Endodermal cell (in vitro differentiated cells): ENCODE measurements at regions not wholly inside any gene's neighbourhood (a gene's known extent, or its start where the extent isn't known, plus 50 kb on each side); places are given as distances from the start of the nearest gene placed in this dataset.

Experiments
- DNase-seq: peaks from one replicate; pipeline ENCODE4 v3.0.0-alpha.2; 2017
- H3K27ac ChIP-seq: 2 replicates; pipeline ENCODE4 v1.5.1; 2013; ENCODE audit warnings: mild to moderate bottlenecking, low read depth, low read length, moderate library complexity
- H3K27me3 ChIP-seq: 2 replicates; pipeline ENCODE4 v1.6.1; 2013; ENCODE audit warnings: mild to moderate bottlenecking, low read length, moderate library complexity; ENCODE audit not compliant: insufficient read depth, control insufficient read depth, poor library complexity, severe bottlenecking
- H3K36me3 ChIP-seq: 2 replicates; pipeline ENCODE4 v1.7.0; 2013; ENCODE audit warnings: mild to moderate bottlenecking, low read length, moderate library complexity; ENCODE audit not compliant: control insufficient read depth, insufficient read depth
- H3K4me1 ChIP-seq: one replicate; pipeline ENCODE4 v1.7.0; 2013; ENCODE audit warnings: low read length; ENCODE audit not compliant: control insufficient read depth, insufficient read depth
- H3K4me3 ChIP-seq: 2 replicates; pipeline ENCODE4 v1.5.1; 2013; ENCODE audit warnings: mild to moderate bottlenecking, low read length, moderate library complexity
- H3K9ac ChIP-seq: 2 replicates; pipeline ENCODE4 v1.6.1; 2013; ENCODE audit warnings: mild to moderate bottlenecking, low read length, moderate library complexity; ENCODE audit not compliant: poor library complexity, severe bottlenecking; ENCODE audit errors: extremely low read depth
- H3K9me3 ChIP-seq: 2 replicates; pipeline ENCODE4 v1.6.1; 2013; ENCODE audit warnings: mild to moderate bottlenecking, low read length, moderate library complexity; ENCODE audit not compliant: control insufficient read depth
- H3K27ac Mint-ChIP-seq: 2 replicates; pipeline ENCODE4 v1.8.0; 2020; ENCODE audit warnings: mixed read lengths
- H3K27me3 Mint-ChIP-seq: 2 replicates; pipeline ENCODE4 v1.8.0; 2021; ENCODE audit warnings: mild to moderate bottlenecking, mixed read lengths; ENCODE audit not compliant: insufficient read depth
- H3K36me3 Mint-ChIP-seq: 2 replicates; pipeline ENCODE4 v1.8.0; 2020; ENCODE audit warnings: low read depth, mixed read lengths
- H3K4me1 Mint-ChIP-seq: 2 replicates; pipeline ENCODE4 v1.8.0; 2020; ENCODE audit warnings: mixed read lengths
- H3K4me3 Mint-ChIP-seq: 2 replicates; pipeline ENCODE4 v1.8.0; 2020; ENCODE audit warnings: mild to moderate bottlenecking, moderate library complexity, mixed read lengths
- H3K9me3 Mint-ChIP-seq: 2 replicates; pipeline ENCODE4 v1.8.0; 2020; ENCODE audit warnings: mild to moderate bottlenecking, mixed read lengths
- WGBS, 2 experiments: methylation state at CpG; one replicate each; pipeline versions ENCODE4 v1.1.5 to v1.1.7; 2013; ENCODE audit warnings: missing lambda C conversion rate in 2 of 2, mixed read lengths in 1 of 2; ENCODE audit not compliant: insufficient coverage in 1 of 2, insufficient read length in 1 of 2; 5-methylcytosine and 5-hydroxymethylcytosine counted together
- TF ChIP-seq, protein P1 (sequence below): fragments of 200-600 bp; sonication (generic); conservative IDR thresholded peaks from 2 replicates; pipeline ENCODE4 v1.5.0; 2021; ENCODE audit warnings: antibody characterized with exemption, mild to moderate bottlenecking

DNA sequence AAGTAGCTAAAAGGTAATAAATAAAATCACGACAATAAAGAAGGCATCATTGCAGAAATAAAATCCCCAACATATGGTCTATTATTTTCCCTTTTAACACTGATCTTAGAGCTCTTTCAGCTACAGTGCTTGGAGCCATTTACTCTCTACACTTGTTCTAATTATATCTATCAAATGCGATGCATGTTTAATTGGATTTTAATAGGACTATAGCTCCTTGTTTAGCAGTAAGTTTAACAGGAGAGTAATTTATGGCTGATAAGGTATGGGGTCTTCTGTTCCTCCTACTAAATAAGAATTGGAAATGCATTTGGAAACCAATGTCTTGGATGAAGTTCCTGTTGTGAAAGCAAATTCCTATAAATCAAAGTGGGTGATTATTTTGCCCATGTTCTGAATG is 304.2 kb upstream of the PTPRD start:
- H3K27me3 Mint-ChIP-seq, result peaks cover 9% of the 10 kb centered on the region
- H3K36me3 Mint-ChIP-seq, result no peaks in the 10 kb centered on the region
- peaks cover 8% of the 10 kb centered on the region for H3K4me1 Mint-ChIP-seq
- H3K4me3 Mint-ChIP-seq, result no peak overlapping the region
- 97 to 100% methylated on average over 1 to 2 of the region's 2 CpGs for WGBS, 2 experiments
- Histone ChIP-seq H3K4me1 (no peaks in the 10 kb centered on the region), H3K27me3 (peaks cover 30% of the 10 kb centered on the region), H3K4me3 (no peak overlapping the region), H3K9ac (no peak overlapping the region), H3K36me3 (no peaks in the 10 kb centered on the region), H3K9me3 (no peaks in the 10 kb centered on the region), H3K27ac (no peak overlapping the region)
- no peaks in the 10 kb centered on the region for H3K9me3 Mint-ChIP-seq
- no peak for DNase-seq
- H3K27ac Mint-ChIP-seq, result no peak overlapping the region
- TF ChIP-seq, protein P1, sequence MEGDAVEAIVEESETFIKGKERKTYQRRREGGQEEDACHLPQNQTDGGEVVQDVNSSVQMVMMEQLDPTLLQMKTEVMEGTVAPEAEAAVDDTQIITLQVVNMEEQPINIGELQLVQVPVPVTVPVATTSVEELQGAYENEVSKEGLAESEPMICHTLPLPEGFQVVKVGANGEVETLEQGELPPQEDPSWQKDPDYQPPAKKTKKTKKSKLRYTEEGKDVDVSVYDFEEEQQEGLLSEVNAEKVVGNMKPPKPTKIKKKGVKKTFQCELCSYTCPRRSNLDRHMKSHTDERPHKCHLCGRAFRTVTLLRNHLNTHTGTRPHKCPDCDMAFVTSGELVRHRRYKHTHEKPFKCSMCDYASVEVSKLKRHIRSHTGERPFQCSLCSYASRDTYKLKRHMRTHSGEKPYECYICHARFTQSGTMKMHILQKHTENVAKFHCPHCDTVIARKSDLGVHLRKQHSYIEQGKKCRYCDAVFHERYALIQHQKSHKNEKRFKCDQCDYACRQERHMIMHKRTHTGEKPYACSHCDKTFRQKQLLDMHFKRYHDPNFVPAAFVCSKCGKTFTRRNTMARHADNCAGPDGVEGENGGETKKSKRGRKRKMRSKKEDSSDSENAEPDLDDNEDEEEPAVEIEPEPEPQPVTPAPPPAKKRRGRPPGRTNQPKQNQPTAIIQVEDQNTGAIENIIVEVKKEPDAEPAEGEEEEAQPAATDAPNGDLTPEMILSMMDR, result no peak

DNA sequence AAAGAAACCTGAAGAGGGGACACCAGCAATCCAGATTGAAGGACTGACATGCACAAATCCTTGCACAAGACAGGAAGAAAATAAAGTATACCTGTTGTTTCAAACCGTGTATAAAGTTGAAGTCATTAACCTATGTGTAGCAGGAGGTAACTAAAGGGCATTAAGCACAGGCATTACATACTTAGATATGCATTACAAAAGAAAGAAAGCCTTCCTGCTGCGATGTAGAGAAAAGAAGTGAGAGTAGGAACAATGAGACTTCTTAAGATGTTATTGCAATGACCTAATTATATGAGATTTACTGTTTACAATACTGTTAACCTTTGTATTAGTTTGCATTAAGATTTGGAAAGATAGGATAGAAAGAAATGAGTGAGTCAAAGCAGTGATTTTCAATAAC is 308.9 kb upstream of the PTPRD start:
- Mint-ChIP-seq H3K36me3 (no peaks in the 10 kb centered on the region), H3K4me3 (no peak overlapping the region), H3K4me1 (peaks cover 5% of the 10 kb centered on the region), H3K27me3 (peaks cover 27% of the 10 kb centered on the region), H3K27ac (peak overlapping the region; percentile 7), H3K9me3 (no peaks in the 10 kb centered on the region)
- H3K27me3 ChIP-seq, result peaks cover 50% of the 10 kb centered on the region
- no peaks in the 10 kb centered on the region for H3K36me3 ChIP-seq
- H3K27ac ChIP-seq, result no peak overlapping the region
- H3K9me3 ChIP-seq, result no peaks in the 10 kb centered on the region
- H3K4me3 ChIP-seq, result no peak overlapping the region
- H3K4me1 ChIP-seq, result no peaks in the 10 kb centered on the region
- 13 to 40% methylated on average over 2 of the region's 2 CpGs for WGBS, 2 experiments
- H3K9ac ChIP-seq, result no peak overlapping the region
- TF ChIP-seq, protein P1, result no peak
- no peak for DNase-seq

DNA sequence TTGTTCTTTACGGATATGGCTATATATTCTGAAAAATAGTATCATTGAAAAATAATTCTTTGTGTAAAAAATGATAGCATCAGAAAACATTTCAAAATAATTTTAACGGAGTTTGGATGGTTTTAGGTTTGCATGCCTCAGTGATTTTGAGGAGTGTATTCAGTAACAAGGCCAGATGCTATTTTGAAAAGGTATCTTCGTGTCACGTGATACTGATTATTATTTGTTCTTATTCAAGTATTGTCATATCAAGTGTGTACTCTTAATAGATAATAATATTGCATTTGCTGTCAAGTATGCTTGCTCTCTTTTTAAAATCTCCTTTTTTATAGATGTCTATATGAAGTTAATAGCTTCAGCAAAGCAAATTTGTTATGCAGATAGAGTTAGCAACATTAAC is 313.1 kb upstream of the PTPRD start:
- Mint-ChIP-seq H3K36me3 (no peaks in the 10 kb centered on the region), H3K27ac (no peak overlapping the region)
- TF ChIP-seq, protein P1, result no peak

More for the DNA sequence above, 313.1 kb upstream of the PTPRD start:
- H3K9me3 Mint-ChIP-seq, result no peaks in the 10 kb centered on the region
- peaks cover 21% of the 10 kb centered on the region for H3K27me3 Mint-ChIP-seq
- H3K4me3 Mint-ChIP-seq, result no peak overlapping the region
- WGBS, 2 experiments, result 82 to 100% methylated on average over 1 to 3 of the region's 4 CpGs
- H3K4me3 ChIP-seq, result no peak overlapping the region
- no peak for DNase-seq
- no peaks in the 10 kb centered on the region for H3K9me3 ChIP-seq
- H3K36me3 ChIP-seq, result no peaks in the 10 kb centered on the region
- H3K4me1 Mint-ChIP-seq, result peaks cover 5% of the 10 kb centered on the region
- H3K4me1 ChIP-seq, result no peaks in the 10 kb centered on the region
- H3K9ac ChIP-seq, result no peak overlapping the region
- no peak overlapping the region for H3K27ac ChIP-seq
- H3K27me3 ChIP-seq, result peaks cover 27% of the 10 kb centered on the region
